CD4-positive, alpha-beta T cell treated with Interleukin-17A for 1 hour (primary cell): ENCODE measurements at regions not wholly inside any gene's neighbourhood (a gene's known extent, or its start where the extent isn't known, plus 50 kb on each side); places are given as distances from the start of the nearest gene placed in this dataset.
"Not testable (repeated sequence)": the region's sequence is repeated elsewhere in the genome, so short reads cannot be mapped to it uniquely, and the experiment has no call there.

ENCODE experiments used
- DNase-seq: peaks from one replicate; pipeline ENCODE4 v3.0.0-alpha.2; 2020

- DNase-seq, result not testable (repeated sequence)
Measured at GRCh38 chr3:193047461-193047860, 129.8 kb upstream of the MB21D2 start.

GRCh38 chr3:193048127-193048526, 130.5 kb upstream of the MB21D2 start:
- no peak for DNase-seq

GRCh38 chr3:193049935-193050334, 132.3 kb upstream of the MB21D2 start:
- DNase-seq, result no peak

- DNase-seq, result no peak
Measured at GRCh38 chr3:193051314-193051713, 133.7 kb upstream of the MB21D2 start.

DNA sequence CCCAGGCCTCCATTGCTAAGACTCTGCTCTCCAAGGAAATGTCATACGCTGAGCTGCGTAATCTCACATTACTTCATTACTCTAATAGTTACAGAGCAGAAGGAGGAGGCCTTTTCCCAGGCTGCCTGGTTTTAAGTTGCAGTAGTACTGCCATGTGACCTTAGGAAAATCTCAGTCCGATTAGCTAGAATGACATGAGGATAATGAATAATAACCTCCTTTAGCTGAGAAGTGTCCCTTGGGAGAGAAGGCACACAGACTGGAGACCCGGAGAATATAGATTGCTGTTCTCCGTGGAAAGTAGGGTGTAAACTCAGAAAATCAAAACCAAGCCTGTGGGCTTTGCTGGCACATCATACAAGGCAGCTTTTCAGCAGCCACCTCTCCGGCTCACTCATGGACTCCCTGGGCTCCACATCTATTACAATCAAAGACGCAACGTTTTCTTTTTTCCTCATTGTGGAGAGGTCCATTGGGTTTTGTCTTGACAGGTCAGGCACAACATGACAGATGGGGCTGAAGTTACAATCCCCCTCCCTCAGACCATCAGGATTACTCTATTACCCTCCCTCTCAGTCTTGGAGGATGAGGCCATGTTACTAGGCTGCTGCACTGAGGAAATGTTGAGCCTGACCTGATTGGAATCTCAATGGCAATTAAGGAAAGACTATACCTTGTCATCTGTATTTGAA, 134.8 kb upstream of the MB21D2 start:
- DNase-seq, result no peak

- no peak for DNase-seq
Measured at GRCh38 chr3:193053046-193053435, 135.4 kb upstream of the MB21D2 start.

GRCh38 chr3:193055352-193055751, 137.7 kb upstream of the MB21D2 start:
- no peak for DNase-seq

DNA sequence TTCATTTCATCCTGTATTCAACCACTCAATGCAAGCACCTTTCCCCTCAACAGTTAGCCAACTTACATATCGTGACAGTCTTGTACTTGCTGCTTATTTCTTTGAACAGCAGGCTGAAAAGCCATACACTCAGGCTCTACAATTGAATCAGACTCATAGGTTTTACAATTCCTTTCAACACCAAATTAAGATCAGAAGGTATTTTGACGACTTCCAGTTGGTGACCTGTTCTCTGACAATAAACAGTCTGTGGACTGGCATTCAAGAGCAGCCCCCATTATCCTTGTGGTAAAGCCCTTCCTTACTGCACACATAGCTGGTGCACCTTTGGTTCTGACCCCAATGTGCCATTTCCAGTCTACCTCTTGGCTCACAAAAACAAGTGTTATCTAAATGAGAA, 140.0 kb upstream of the MB21D2 start:
- no peak for DNase-seq

DNA sequence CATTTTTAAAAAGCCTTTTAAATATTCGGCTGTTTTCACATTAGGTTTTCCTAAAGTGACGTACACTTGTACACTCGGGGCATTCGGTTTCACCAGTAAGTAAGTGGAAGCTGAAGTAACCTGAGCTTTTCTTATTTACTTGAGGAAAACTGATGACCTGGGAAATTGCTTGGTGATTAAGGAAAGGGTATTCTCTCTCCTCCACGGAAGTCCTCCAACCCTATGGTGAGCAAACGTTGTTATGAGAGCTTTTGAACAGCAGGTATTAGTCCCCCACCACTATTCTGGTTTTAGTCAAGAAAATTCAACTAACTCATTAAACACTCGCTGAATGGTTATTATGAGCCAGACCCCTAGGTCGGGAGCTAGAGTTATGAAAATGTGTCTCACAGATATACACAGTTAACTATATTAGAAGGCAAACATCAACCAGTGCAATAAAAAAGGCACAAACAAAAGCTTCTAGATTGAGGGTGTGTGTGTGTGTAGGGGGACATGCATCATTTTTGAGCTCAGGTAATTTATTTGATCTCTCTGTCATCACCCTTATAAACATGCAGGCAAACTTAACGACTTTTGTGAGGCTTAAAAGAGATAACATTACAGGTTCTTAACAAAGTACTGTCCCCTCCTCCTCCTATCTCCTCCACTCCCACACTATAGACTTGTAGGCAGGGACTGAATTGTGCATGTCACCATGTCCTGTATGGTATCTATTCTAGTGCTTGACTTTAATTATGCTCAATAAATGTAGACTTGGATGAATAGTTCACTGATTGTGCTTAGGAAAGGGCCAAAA, 143.3 kb upstream of the MB21D2 start:
- DNase-seq, result no peak

DNA sequence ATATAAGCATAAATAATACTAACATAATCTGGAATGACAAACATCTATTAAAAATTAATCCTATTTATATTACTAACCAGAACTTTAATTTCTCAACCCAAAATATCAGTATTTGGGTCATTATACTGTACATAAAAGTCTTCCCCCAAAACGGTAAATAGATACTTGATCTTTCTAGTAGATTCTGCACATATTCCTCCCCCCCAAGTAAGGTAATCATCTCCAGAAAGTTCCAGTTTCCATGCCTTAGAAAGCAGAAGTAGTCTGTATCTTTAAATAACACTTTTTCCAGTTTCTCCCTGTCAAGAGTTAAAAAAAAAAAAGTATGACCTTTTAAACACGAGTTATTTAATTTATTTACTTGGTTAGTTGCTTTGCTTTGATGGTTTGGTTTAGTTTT, 150.7 kb upstream of the MB21D2 start:
- DNase-seq, result no peak

- DNase-seq, result not testable (repeated sequence)
Measured at GRCh38 chr3:193069732-193070131, 152.1 kb upstream of the MB21D2 start.

DNA sequence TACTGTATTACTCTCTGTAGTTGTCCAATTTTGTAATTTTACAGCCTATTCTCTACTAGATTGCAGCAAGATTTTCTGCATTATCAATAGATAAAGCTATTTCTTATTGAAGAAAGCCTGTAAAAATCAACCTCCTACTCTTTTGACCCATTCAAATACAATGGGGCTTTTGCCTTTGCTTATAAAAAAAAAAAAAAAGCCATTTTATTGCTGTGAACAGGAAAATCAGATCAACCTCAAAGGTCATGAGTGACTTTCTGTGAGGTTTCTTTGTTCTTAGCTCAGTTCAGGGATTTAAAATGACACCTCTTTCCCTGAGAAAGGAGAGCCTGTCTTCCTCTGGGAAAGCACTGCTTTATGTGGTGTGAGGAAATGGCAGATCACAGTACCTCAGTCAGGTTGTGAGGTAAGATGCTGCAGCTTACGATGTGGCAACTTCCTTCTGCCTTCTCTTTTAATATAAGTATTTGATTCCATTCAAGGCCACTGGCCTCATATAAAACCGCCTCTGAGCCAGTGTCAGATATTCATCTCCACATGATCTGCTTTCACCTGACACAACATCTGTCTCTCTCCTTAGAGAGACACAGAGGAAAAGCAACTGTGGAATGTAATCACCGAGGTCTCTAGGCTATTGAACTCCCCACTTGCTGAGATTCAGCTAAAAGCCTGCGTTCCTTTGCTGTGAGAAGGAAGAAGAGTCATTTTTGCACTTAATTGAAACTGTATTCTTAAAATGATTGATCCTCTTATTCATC, 161.5 kb upstream of the MB21D2 start:
- DNase-seq, result no peak

GRCh38 chr3:193080821-193081365, 160.1 kb upstream of the PLAAT1 start:
- no peak for DNase-seq

DNA sequence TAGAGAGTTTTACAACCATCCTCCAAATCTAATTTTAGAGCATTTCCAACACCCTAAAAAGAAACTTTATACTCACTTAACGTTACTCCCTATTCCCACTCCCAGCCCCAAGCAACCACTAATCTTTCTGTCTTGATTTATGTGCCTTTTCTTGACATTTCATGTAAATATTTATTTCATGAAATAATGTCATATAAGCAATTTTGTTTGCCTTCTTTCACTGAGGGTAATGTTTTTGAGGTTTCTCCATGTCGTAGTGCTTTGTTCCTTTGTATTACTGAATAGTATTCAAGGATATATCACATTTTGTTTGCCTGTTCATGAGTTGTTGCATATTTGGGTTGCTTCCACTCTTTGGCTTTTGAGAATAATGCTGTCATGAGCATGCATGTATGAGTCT, 155.4 kb upstream of the PLAAT1 start:
- DNase-seq, result no peak

- DNase-seq, result no peak
Measured at GRCh38 chr3:193086681-193087080, 154.3 kb upstream of the PLAAT1 start.

GRCh38 chr3:193087336-193087735, 153.7 kb upstream of the PLAAT1 start:
- no peak for DNase-seq

- DNase-seq, result no peak
Measured at GRCh38 chr3:193095366-193095765, 145.7 kb upstream of the PLAAT1 start.

DNA sequence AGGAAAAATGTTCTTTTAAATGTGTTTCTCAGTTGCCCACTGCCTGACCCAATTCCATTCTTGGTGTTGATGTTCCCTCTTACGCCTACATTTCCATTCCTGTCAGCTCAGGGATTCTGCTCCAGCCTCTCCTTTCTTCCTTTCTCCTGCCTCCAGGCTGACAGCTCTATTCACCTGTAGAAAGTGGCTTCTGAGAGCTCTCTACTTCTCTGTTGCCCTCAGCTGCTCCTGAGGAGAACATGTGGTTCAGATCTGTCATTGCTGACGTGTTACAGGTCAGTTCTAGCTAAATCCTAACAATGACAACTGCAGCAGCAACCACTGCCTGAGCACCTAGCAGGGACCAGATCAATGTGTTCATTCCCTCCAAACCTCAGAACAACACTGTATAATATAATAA, 144.9 kb upstream of the PLAAT1 start:
- DNase-seq, result no peak

- DNase-seq, result no peak
Measured at GRCh38 chr3:193114431-193115340, 126.3 kb upstream of the PLAAT1 start.

GRCh38 chr3:193116871-193117270, 124.2 kb upstream of the PLAAT1 start:
- DNase-seq, result no peak

DNA sequence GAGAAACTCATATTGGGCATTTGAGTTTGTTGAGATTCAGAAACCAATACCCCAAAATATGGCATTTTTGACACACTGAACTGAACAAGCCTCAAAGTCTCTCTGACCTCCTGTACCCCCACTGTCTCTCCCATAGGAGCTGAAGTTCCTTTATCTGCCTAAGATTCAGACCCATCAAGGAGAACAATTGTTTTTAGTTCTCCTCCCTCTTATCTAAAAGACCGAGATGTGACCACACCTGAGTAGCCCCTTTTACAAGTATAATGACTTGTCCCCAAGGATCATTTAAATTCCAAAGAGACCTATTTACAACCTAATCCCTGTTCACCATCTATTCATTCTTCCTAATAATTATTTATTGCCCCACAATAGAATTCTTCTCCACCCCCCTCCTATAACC, 122.1 kb upstream of the PLAAT1 start:
- no peak for DNase-seq

- DNase-seq, result no peak
Measured at GRCh38 chr3:193119926-193120325, 121.1 kb upstream of the PLAAT1 start.
